Tibial nerve (tissue), 4 donors: ENCODE measurements at regions not wholly inside any gene's neighbourhood (a gene's known extent, or its start where the extent isn't known, plus 50 kb on each side); places are given as distances from the start of the nearest gene placed in this dataset.

Source experiments
- CTCF ChIP-seq, 5 experiments: fragments of 200-600 bp in 3 of 5; fragments of 450-650 bp in 2 of 5; sonication (generic) in 3 of 5; IDR thresholded peaks; one replicate each; pipeline ENCODE4 v1.5.1; 2016 to 2019; ENCODE audit warnings: antibody characterized with exemption in 5 of 5, mild to moderate bottlenecking in 3 of 5, moderate library complexity in 2 of 5
- EP300 ChIP-seq, 2 donors: sonication (generic); formaldehyde crosslinking; IDR thresholded peaks; one replicate each; pipeline ENCODE4 v1.6.1; 2017; ENCODE audit warnings: antibody characterized with exemption in 2 of 2, mild to moderate bottlenecking in 1 of 2
- POLR2A ChIP-seq, 2 donors: fragments of 450-650 bp; IDR thresholded peaks; one replicate each; pipeline ENCODE4 v1.6.1; 2017; ENCODE audit warnings: antibody characterized with exemption in 2 of 2, mild to moderate bottlenecking in 2 of 2, moderate library complexity in 2 of 2

- TF ChIP-seq CTCF (IDR thresholded peaks at IDR 0.05) (no peak), EP300 (IDR thresholded peaks at IDR 0.05) (no peak), POLR2A (IDR thresholded peaks at IDR 0.05) (no peak)
Observed at GRCh38 chr13:91174886-91175501, 172.5 kb upstream of the MIR17HG start.
